ENCODE measurements at regions not wholly inside any gene's neighbourhood (a gene's known extent, or its start where the extent isn't known, plus 50 kb on each side); places are given as distances from the start of the nearest gene placed in this dataset.

DNA sequence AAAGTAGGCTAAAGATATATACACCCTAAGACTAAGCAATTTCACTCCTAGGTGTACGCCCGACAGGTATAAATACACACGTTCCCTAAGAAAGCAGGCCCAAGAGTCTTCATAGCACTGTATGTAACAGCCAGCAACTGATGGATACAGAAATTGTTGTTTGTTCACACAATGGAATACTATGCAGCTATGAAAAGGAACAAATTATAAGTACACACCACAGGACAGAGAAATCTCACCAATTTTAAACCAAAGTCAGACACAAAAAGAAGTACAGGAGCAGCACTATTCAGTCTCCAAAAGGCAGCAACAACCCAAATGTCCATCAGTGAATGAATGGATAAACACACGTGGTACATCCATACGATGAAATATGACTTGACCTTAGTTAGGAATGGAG, 106.1 kb downstream of the LITAF start:
- H3K27ac Mint-ChIP-seq, result no peak overlapping the region
- POLR2A ChIA-PET, result no interaction called here
- H3K9me3 Mint-ChIP-seq, result peaks cover 20% of the 10 kb centered on the region
- no peak overlapping the region for H3K4me3 Mint-ChIP-seq
- ATAC-seq (ENCODE audit: low read depth) (no peak), DNase-seq (no peak)
- no peaks in the 10 kb centered on the region for H3K4me1 Mint-ChIP-seq
- H3K36me3 Mint-ChIP-seq, result no peaks in the 10 kb centered on the region
- H3K27me3 Mint-ChIP-seq, result no peaks in the 10 kb centered on the region

DNA sequence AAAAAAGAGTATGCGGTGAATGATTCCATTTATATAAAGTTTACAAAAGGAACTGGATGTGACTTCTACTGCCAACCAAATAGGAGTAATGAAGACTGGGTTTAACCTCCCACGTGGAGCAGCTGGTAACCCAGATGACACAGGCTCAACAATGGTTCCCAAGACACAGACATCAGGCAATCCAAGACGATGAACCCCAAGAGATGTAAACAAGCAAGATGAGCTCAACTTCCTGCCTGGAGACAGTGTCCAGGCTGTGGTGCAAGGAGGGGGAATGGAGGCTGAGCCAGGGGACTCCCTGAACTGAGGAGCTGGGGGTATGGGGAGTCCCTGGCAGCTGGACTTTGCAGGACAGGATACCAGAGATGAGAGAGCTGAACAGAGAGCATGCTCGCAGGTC, 104.7 kb downstream of the LITAF start:
- POLR2A ChIA-PET, result no interaction called here
- Mint-ChIP-seq H3K36me3 (no peaks in the 10 kb centered on the region), H3K27me3 (no peaks in the 10 kb centered on the region), H3K9me3 (peaks cover 25% of the 10 kb centered on the region), H3K4me1 (no peaks in the 10 kb centered on the region), H3K4me3 (no peak overlapping the region), H3K27ac (no peak overlapping the region)
- DNase-seq (no peak), ATAC-seq (ENCODE audit: low read depth) (no peak)

DNA sequence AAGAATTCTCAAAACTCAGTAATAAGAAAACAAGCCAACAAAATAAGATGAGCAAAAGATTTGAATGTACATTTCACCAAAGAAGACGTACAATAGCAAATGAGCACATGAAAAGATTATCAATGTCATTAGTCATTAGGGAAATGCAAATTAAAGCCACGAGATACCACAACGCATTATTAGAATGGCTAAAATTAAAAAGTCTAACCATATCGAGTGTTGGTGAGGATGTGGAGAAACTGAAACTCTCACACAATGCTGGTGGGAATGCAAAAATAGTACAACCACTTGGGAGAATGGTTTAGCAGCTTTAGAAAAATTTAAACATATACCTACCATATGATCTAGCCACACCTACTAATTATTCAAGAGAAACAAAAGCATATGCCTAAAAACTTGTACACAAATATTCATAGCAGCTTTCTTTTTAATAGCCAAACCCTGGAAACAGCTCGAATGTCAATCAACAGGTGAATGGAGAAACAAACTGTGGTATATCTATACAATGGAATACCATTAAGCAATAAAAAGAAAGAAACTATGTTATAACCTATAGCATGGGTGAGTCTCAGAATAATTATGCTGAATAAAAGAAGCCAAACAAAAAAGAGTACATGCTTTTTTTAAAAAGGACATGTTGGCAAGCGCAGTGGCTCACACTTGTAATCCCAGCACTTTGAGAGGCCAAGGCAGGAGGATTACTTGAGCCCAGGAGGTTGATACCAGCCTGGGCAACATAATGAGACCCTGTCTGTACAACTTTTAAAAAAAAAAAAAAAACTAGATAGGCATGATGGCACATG, 103.6 kb downstream of the LITAF start:
- DNase-seq (no peak), ATAC-seq (ENCODE audit: low read depth) (no peak)
- Mint-ChIP-seq H3K36me3 (no peaks in the 10 kb centered on the region), H3K9me3 (peaks cover 25% of the 10 kb centered on the region), H3K27ac (no peak overlapping the region), H3K27me3 (no peaks in the 10 kb centered on the region), H3K4me3 (no peak overlapping the region), H3K4me1 (no peaks in the 10 kb centered on the region)
- POLR2A ChIA-PET, result interaction anchor here (0.7 kb wide), 1 partner anchor 9 kb away, joined by 5 read pairs; no protein-coding TSS in a partner anchor

DNA sequence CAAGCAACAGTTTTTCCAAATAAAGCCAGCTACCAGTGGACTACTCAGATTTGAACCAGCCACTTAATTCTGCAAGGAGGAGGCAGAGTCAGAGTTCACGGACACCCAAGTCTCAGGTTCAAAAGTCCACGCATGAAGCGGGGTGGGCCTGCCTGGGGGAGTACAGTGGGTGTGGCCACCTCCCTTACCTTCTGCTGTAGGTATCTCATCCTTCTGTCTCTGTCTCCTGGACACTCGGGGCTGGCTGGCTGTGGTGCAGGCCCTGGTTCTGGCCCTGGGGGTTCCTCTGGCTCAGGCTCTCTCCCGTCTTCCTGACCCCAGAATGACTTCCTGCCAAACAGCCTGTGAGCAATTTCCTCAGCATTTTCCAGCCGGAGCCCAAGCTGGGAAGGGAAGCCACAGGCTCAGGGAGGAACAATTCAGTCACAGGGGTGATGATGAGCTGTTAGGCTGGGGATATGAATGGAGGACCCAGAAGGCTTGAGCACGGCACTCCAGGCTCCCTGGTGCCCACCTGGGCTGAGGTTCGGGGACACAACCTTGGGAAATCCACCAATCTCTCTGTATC, 101.9 kb downstream of the LITAF start:
- DNase-seq (no peak), ATAC-seq (ENCODE audit: low read depth) (no peak)
- Mint-ChIP-seq H3K9me3 (peaks cover 25% of the 10 kb centered on the region), H3K4me1 (no peaks in the 10 kb centered on the region), H3K36me3 (no peaks in the 10 kb centered on the region), H3K27me3 (no peaks in the 10 kb centered on the region), H3K4me3 (no peak overlapping the region), H3K27ac (no peak overlapping the region)
- POLR2A ChIA-PET, result no interaction called here

DNA sequence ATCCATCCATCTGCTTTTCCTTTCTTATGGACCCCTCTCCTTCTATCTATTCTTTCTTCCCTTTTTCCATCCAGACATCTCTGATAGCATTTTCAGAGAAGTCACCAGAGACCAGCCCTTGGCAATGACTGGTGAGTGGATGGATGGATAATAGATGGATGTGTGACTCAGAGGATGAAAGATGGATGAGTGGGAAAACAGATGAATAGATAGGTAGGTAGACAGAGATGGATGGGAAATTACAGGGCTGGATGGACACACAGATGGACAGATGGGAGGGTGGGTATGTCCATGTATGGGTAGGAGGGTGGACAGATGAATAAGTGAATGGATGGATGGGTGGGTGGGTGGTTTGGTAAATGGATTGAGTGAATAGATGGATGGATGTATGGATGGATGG, 101.0 kb downstream of the LITAF start:
- POLR2A ChIA-PET, result no interaction called here
- H3K27ac Mint-ChIP-seq, result no peak overlapping the region
- H3K9me3 Mint-ChIP-seq, result peaks cover 22% of the 10 kb centered on the region
- no peaks in the 10 kb centered on the region for H3K36me3 Mint-ChIP-seq
- H3K4me3 Mint-ChIP-seq, result no peak overlapping the region
- ATAC-seq (ENCODE audit: low read depth) (no peak), DNase-seq (no peak)
- H3K4me1 Mint-ChIP-seq, result no peaks in the 10 kb centered on the region
- H3K27me3 Mint-ChIP-seq, result no peaks in the 10 kb centered on the region

DNA sequence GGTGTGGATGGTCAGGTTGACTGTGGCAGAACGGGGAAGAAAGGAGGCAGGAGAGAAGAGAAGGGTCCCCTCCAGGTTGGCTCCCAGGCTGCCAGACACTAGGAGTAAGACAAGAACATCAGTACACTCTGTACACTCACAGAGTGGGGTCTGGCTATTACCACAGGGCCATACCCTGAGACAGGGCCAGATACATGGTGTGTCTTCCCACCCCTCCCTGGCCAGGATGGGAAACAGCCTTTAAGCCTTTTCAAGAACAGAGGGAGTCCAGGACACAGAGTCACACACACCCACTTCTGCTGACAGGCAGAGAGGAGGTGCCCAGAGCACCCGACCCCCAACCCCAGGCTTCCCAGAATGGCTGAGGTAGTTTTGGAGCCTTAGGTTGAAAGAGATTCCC, 99.4 kb downstream of the LITAF start:
- no peak overlapping the region for H3K27ac Mint-ChIP-seq
- H3K4me1 Mint-ChIP-seq, result no peaks in the 10 kb centered on the region
- no peak for ATAC-seq (ENCODE audit: low read depth)
- POLR2A ChIA-PET, result no interaction called here
- H3K4me3 Mint-ChIP-seq, result no peak overlapping the region
- DNase-seq, result no peak
- H3K36me3 Mint-ChIP-seq, result no peaks in the 10 kb centered on the region
- peaks cover 14% of the 10 kb centered on the region for H3K9me3 Mint-ChIP-seq
- no peaks in the 10 kb centered on the region for H3K27me3 Mint-ChIP-seq

DNA sequence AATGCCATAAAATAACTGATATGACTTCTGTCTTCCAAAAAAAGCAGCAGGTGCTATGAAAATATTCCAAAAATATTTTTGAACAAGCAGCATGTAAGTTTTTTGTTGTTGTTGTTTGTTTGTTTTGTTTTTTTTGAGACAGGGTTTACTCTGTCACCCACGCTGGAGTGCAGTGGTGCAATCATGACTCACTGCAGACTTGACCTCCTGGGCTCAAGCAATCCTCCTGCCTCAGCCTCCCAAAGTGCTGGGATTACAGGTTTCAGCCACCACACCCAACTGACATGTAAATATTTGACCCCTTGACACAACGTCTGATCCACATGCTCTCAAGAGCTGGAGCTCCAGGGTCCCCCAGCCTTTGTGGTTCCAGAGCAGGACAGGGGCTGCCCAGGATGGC, 98.4 kb downstream of the LITAF start:
- no peak for DNase-seq
- POLR2A ChIA-PET, result no interaction called here
- Mint-ChIP-seq H3K36me3 (no peaks in the 10 kb centered on the region), H3K4me1 (peaks cover 3% of the 10 kb centered on the region), H3K9me3 (peaks cover 10% of the 10 kb centered on the region), H3K27me3 (no peaks in the 10 kb centered on the region), H3K4me3 (no peak overlapping the region), H3K27ac (no peak overlapping the region)
- no peak for ATAC-seq (ENCODE audit: low read depth)

DNA sequence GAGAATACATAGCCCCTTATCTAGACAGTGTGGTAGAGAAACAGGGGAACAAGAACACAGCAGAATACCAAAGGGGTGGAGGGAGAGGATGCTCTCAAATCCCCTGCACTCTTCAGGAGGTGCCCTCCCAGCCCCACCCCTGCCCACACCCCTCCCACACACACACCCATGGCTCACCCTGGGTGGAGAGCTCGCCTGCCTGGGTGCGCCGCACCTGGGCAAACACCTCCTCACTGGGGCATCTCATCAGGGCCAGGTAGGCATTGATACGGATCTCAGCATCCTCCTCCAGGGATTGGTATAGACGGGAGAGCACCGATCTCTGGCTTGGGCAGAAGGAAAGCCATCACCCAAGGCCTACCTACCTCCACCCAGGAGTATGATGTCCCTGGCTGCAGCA, 95.2 kb downstream of the LITAF start:
- Mint-ChIP-seq H3K4me1 (peaks cover 8% of the 10 kb centered on the region), H3K9me3 (peaks cover 2% of the 10 kb centered on the region), H3K27ac (no peak overlapping the region), H3K27me3 (no peaks in the 10 kb centered on the region), H3K4me3 (no peak overlapping the region), H3K36me3 (no peaks in the 10 kb centered on the region)
- no peak for ATAC-seq (ENCODE audit: low read depth)
- POLR2A ChIA-PET, result no interaction called here
- no peak for DNase-seq

DNA sequence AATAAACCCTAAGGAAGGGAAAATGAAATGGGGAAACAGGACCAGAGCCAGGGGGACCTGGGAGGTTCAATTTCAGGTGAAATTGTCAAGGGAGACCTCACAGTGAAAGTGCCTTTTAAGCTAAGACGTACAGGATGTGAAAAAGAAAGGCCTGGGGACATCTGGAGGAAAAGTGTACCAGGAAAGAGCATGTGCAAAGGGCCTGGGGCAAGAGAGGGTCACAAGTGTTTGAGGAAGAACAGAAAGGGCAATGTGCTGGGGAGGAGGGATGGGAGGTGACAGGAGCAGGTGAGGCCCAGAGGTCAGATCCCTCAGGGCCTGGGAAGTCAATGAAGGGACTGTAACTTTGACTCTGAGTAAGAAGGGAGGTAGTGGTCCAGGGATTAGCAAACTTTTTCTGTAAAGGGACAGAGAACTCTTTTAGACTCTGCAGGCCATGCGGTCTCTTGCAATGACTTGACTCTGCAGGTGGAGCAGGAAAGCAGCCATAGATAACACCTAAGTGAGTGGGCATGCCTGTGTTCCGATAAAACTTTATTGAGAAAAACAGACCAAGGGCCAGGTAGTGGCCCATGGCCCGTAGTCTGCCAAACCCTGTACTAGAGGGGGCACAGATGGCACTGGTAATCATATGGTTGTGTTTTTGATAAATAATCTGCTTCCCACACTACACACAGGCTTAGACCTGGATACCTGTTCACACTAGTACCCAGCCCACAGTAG, 93.8 kb downstream of the LITAF start:
- Mint-ChIP-seq H3K36me3 (no peaks in the 10 kb centered on the region), H3K4me1 (peaks cover 20% of the 10 kb centered on the region), H3K27ac (peak overlapping the region; percentile 15), H3K4me3 (no peak overlapping the region), H3K9me3 (peaks cover 2% of the 10 kb centered on the region), H3K27me3 (no peaks in the 10 kb centered on the region)
- POLR2A ChIA-PET, result no interaction called here
- ATAC-seq (ENCODE audit: low read depth), result no peak
- no peak for DNase-seq

DNA sequence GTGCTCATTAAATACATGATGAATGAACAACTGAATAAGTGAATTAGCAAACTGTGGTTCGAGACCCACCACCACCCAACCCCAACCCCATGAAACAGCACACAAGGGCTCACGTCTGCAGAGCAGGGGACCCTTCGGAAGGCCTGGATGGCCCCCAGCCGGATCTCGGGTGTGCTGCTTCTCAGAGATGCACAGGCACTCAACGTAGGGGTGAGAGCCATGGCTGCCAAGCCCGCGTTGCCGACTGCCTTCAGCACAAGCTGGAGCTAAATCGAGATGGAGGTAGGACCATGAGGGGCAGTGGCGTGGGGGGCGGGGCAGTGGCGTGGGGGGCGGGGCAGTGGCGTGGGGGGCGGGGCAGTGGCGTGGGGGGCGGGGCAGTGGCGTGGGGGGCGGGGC, 93.2 kb downstream of the LITAF start:
- no peak overlapping the region for H3K27ac Mint-ChIP-seq
- DNase-seq (no peak), ATAC-seq (ENCODE audit: low read depth) (no peak)
- H3K27me3 Mint-ChIP-seq, result no peaks in the 10 kb centered on the region
- no peak overlapping the region for H3K4me3 Mint-ChIP-seq
- peaks cover 21% of the 10 kb centered on the region for H3K4me1 Mint-ChIP-seq
- H3K9me3 Mint-ChIP-seq, result peaks cover 2% of the 10 kb centered on the region
- no peaks in the 10 kb centered on the region for H3K36me3 Mint-ChIP-seq
- POLR2A ChIA-PET, result no interaction called here

DNA sequence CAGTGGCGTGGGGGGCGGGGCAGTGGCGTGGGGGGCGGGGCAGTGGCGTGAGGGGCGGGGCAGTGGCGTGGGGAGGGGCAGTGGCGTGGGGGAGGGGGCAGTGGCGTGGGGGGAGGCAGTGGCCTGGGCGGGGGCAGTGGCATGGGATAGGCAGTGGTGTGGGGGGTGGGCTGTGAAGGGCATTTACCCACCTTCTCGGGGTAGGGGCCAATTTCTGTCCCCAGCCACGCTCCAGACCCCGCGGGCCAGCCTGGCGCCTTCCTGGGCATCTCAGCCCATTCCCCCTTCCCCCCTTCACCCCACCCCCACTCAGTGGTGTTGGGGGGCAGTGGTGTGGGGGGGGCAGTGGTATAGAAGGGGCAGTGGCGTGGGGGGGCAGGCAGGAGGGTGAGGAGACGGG, 92.7 kb downstream of the LITAF start:
- Mint-ChIP-seq H3K27ac (no peak overlapping the region), H3K9me3 (peaks cover 2% of the 10 kb centered on the region), H3K4me3 (no peak overlapping the region), H3K36me3 (no peaks in the 10 kb centered on the region), H3K4me1 (peaks cover 21% of the 10 kb centered on the region), H3K27me3 (no peaks in the 10 kb centered on the region)
- DNase-seq (no peak), ATAC-seq (ENCODE audit: low read depth) (no peak)
- POLR2A ChIA-PET, result no interaction called here

DNA sequence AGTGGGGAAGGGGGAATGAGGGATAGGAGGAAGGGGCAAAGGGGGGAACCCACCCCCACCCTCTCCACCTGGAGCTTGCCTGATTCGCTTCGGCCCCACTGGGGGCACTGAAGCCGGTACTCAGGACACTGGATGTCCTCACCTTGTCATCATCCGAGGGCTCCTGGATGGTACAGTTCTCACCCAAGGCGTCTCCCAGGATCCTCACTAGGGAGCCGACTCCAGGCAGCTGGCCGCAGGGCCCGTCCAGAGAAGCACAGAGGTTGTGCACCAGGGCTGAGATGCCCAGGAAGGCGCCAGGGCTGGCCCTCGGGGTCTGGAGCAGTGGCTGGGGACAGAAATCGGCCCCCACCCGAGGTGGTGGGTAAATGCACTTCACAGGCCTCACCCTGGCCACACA, 92.3 kb downstream of the LITAF start:
- Mint-ChIP-seq H3K4me3 (no peak overlapping the region), H3K27ac (no peak overlapping the region), H3K4me1 (peaks cover 21% of the 10 kb centered on the region), H3K9me3 (peaks cover 2% of the 10 kb centered on the region), H3K27me3 (no peaks in the 10 kb centered on the region), H3K36me3 (no peaks in the 10 kb centered on the region)
- ATAC-seq (ENCODE audit: low read depth) (no peak), DNase-seq (no peak)
- POLR2A ChIA-PET, result no interaction called here

DNA sequence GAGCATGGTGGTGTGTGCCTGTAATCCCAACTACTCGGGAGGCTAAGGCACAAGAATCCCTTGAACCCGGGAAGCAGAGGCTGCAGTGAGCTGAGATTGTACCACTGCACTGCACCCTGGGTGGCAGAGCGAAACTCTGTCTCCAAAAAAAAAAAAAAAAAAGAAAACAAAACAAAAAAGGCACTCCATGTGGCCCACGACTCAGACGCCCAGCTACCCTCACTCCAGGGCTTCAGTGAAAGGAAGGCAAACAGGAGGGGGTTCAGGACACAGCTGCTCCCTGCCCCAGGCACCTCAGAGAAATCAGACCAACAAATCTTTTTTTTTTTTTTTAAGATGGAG, 91.7 kb downstream of the LITAF start:
- H3K36me3 Mint-ChIP-seq, result no peaks in the 10 kb centered on the region
- peaks cover 2% of the 10 kb centered on the region for H3K9me3 Mint-ChIP-seq
- no peak overlapping the region for H3K27ac Mint-ChIP-seq
- no peak for ATAC-seq (ENCODE audit: low read depth)
- no peaks in the 10 kb centered on the region for H3K27me3 Mint-ChIP-seq
- POLR2A ChIA-PET, result interaction anchor here (0.5 kb wide), 1 partner anchor 564 kb away, joined by 5 read pairs; no protein-coding TSS in a partner anchor
- no peak overlapping the region for H3K4me3 Mint-ChIP-seq
- no peak for DNase-seq
- H3K4me1 Mint-ChIP-seq, result peaks cover 21% of the 10 kb centered on the region

Measured in activated naive CD8-positive, alpha-beta T cell treated with anti-CD3 and anti-CD28 coated beads, Interleukin-2, amount 10 ng/mL, durations not matched to agents 7 days and 5 days (primary cell).